Left renal cortex interstitium (tissue), 4 donors: ENCODE measurements at regions not wholly inside any gene's neighbourhood (a gene's known extent, or its start where the extent isn't known, plus 50 kb on each side); places are given as distances from the start of the nearest gene placed in this dataset.

ENCODE experiments used
- DNase-seq, 4 donors: peaks; one replicate each; pipeline ENCODE4 v3.0.0-alpha.2; 2013; ENCODE audit warnings: low read depth in 4 of 4, low spot score in 2 of 4, missing footprints in 1 of 4

- no peak for DNase-seq
Measured at GRCh38 chr2:214674278-214674677, 135.2 kb downstream of the BARD1 start.

GRCh38 chr2:214671319-214671885 is 138.1 kb downstream of the BARD1 start:
- peak in 1 of 4 donors; percentile 6 for DNase-seq

- no peak for DNase-seq
Measured at GRCh38 chr2:214652473-214652872, 157.0 kb downstream of the BARD1 start.

- no peak for DNase-seq
Measured at GRCh38 chr2:214651451-214651850, 158.0 kb downstream of the BARD1 start.

- no peak for DNase-seq
Measured at GRCh38 chr2:214649440-214650205, 159.9 kb downstream of the BARD1 start.

- DNase-seq: no peak
Measured at GRCh38 chr2:214648520-214648919, 161.0 kb downstream of the BARD1 start.

GRCh38 chr2:214631406-214631805 is 178.1 kb downstream of the BARD1 start:
- DNase-seq: no peak

- DNase-seq: no peak
Measured at GRCh38 chr2:214630402-214631045, 179.0 kb downstream of the BARD1 start.

GRCh38 chr2:214629875-214630274 is 179.6 kb downstream of the BARD1 start:
- no peak for DNase-seq
